Loucy (cell line): ENCODE measurements at regions not wholly inside any gene's neighbourhood (a gene's known extent, or its start where the extent isn't known, plus 50 kb on each side); places are given as distances from the start of the nearest gene placed in this dataset.

Source experiments
- H2AFZ ChIP-seq: fragments of 200-600 bp; sonication (generic); 2 replicates; pipeline ENCODE4 v1.6.0; 2016; ENCODE audit warnings: antibody characterized with exemption, mild to moderate bottlenecking, low read length, moderate library complexity
- H3F3A ChIP-seq: fragments of 200-600 bp; 2 replicates; pipeline ENCODE4 v1.6.0; 2016; ENCODE audit warnings: antibody characterized with exemption, low read depth, mild to moderate bottlenecking
- H3K27me3 ChIP-seq: fragments of 200-600 bp; sonication (generic); 2 replicates; pipeline ENCODE4 v1.6.1; 2014; ENCODE audit warnings: low read length, mild to moderate bottlenecking; ENCODE audit not compliant: insufficient read depth, poor library complexity, severe bottlenecking
- H3K36me3 ChIP-seq: fragments of 200-600 bp; sonication (generic); 2 replicates; pipeline ENCODE4 v1.6.1; 2016; ENCODE audit warnings: low read length; ENCODE audit not compliant: insufficient read depth
- H3K4me1 ChIP-seq: fragments of 200-600 bp; sonication (generic); 2 replicates; pipeline ENCODE4 v1.5.1; 2014; ENCODE audit warnings: low read length, mild to moderate bottlenecking; ENCODE audit not compliant: insufficient read depth, poor library complexity, severe bottlenecking
- H3K4me2 ChIP-seq: fragments of 200-600 bp; sonication (generic); 2 replicates; pipeline ENCODE4 v1.6.0; 2014; ENCODE audit warnings: antibody characterized with exemption, low read length, low read depth, mild to moderate bottlenecking; ENCODE audit not compliant: poor library complexity, severe bottlenecking
- H3K4me3 ChIP-seq: fragments of 200-600 bp; sonication (generic); 2 replicates; pipeline ENCODE4 v1.5.1; 2014; ENCODE audit warnings: low read length, mild to moderate bottlenecking, mixed read lengths; ENCODE audit not compliant: poor library complexity, severe bottlenecking
- H3K79me2 ChIP-seq: fragments of 200-600 bp; sonication (generic); 2 replicates; pipeline ENCODE4 v1.6.1; 2014; ENCODE audit warnings: low read length; ENCODE audit not compliant: insufficient read depth
- H3K9ac ChIP-seq: fragments of 200-600 bp; sonication (generic); 2 replicates; pipeline ENCODE4 v1.6.0; 2014; ENCODE audit warnings: mild to moderate bottlenecking, low read depth, low read length, moderate library complexity; ENCODE audit not compliant: poor library complexity, severe bottlenecking
- H3K9me2 ChIP-seq: fragments of 200-600 bp; sonication (generic); replicated peaks from 2 replicates; pipeline ENCODE4 v1.6.1; 2016; ENCODE audit warnings: low read depth, low read length, mixed read lengths
- H3K9me3 ChIP-seq: fragments of 200-600 bp; sonication (generic); 2 replicates; pipeline ENCODE4 v1.6.1; 2014; ENCODE audit warnings: mild to moderate bottlenecking, antibody characterized with exemption, low read length, low read depth; ENCODE audit not compliant: insufficient read depth
- H4K20me1 ChIP-seq: fragments of 200-600 bp; sonication (generic); 2 replicates; pipeline ENCODE4 v1.6.0; 2014; ENCODE audit warnings: antibody characterized with exemption, low read length, mild to moderate bottlenecking; ENCODE audit not compliant: insufficient read depth, poor library complexity, severe bottlenecking
- EZH2phosphoT487 ChIP-seq: fragments of 200-600 bp; IDR thresholded peaks from 2 replicates; pipeline ENCODE4 v1.6.1; 2018; ENCODE audit warnings: antibody characterized with exemption, mild to moderate bottlenecking, moderate library complexity, borderline replicate concordance
- TF ChIP-seq, protein P1 (sequence below): fragments of 200-600 bp; sonication (generic); conservative IDR thresholded peaks from 2 replicates; pipeline ENCODE4 v1.5.1; 2014; ENCODE audit warnings: mild to moderate bottlenecking, antibody characterized with exemption, low read length

DNA sequence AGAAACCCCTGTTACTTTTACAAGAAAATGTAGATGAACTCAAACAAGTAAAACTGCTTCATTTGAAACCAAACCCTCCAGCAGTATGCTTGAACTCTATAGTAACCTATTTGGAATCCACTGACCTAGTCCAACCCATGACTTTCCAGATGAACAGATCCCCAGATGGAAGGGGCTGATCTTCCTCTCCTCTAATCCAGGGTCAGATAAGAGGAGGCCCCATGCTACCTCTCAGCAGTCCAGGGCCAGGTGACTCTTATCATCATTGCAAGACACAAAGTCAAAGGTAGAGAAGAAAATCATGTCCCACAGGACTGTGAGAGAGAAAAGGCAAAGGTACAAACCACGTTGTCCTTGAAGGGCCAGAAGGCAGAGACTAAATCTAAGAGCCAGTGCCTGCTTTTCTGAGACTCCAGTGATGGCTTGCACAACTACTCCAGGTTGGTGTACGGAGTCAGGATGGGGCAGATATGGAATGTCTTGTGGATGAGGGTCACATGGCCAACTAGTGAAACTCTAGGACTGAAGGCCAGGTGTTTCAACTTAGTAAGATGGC lies 81.4 kb upstream of the MYLIP start:
- H2AFZ ChIP-seq: no peak overlapping the region
- H3K9me2 ChIP-seq: no peaks in the 10 kb centered on the region
- no peak overlapping the region for H3K9ac ChIP-seq
- no peaks in the 10 kb centered on the region for H3K9me3 ChIP-seq
- H3K4me3 ChIP-seq: no peak overlapping the region
- H4K20me1 ChIP-seq: no peaks in the 10 kb centered on the region
- no peaks in the 10 kb centered on the region for H3K79me2 ChIP-seq
- H3K36me3 ChIP-seq: no peaks in the 10 kb centered on the region
- H3K27me3 ChIP-seq: no peaks in the 10 kb centered on the region
- H3K4me1 ChIP-seq: no peaks in the 10 kb centered on the region
- no peak for TF ChIP-seq EZH2phosphoT487
- TF ChIP-seq, protein P1, sequence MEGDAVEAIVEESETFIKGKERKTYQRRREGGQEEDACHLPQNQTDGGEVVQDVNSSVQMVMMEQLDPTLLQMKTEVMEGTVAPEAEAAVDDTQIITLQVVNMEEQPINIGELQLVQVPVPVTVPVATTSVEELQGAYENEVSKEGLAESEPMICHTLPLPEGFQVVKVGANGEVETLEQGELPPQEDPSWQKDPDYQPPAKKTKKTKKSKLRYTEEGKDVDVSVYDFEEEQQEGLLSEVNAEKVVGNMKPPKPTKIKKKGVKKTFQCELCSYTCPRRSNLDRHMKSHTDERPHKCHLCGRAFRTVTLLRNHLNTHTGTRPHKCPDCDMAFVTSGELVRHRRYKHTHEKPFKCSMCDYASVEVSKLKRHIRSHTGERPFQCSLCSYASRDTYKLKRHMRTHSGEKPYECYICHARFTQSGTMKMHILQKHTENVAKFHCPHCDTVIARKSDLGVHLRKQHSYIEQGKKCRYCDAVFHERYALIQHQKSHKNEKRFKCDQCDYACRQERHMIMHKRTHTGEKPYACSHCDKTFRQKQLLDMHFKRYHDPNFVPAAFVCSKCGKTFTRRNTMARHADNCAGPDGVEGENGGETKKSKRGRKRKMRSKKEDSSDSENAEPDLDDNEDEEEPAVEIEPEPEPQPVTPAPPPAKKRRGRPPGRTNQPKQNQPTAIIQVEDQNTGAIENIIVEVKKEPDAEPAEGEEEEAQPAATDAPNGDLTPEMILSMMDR: no peak
- no peak overlapping the region for H3K4me2 ChIP-seq
- no peaks in the 10 kb centered on the region for H3F3A ChIP-seq

DNA sequence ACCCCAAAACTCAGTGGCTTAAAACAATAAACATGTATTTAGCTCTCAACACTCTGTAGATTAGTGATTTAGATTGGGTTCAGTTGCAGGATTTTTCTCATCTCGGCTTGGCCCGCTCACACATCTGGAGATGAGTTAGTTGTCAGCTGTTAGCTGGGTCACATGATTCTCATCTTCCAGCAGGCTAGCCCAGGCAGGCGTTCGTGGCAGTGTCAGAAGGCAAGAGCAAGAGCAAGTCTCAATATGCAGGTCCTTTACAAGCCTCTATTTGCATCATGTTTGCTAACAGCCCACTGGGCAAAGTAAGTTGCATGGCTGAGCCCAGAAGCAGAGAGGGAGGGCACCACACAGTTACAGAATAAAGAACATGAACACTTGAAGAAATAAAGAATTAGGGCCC lies 83.6 kb upstream of the MYLIP start:
- Histone ChIP-seq H3K9me2 (no peaks in the 10 kb centered on the region), H3K9ac (no peak overlapping the region), H3K4me1 (no peaks in the 10 kb centered on the region), H4K20me1 (no peaks in the 10 kb centered on the region), H3K4me2 (no peak overlapping the region), H3K27me3 (no peaks in the 10 kb centered on the region), H3F3A (no peaks in the 10 kb centered on the region), H3K36me3 (no peaks in the 10 kb centered on the region), H3K79me2 (no peaks in the 10 kb centered on the region), H3K4me3 (no peak overlapping the region), H2AFZ (no peak overlapping the region), H3K9me3 (no peaks in the 10 kb centered on the region)
- TF ChIP-seq EZH2phosphoT487: no peak

DNA sequence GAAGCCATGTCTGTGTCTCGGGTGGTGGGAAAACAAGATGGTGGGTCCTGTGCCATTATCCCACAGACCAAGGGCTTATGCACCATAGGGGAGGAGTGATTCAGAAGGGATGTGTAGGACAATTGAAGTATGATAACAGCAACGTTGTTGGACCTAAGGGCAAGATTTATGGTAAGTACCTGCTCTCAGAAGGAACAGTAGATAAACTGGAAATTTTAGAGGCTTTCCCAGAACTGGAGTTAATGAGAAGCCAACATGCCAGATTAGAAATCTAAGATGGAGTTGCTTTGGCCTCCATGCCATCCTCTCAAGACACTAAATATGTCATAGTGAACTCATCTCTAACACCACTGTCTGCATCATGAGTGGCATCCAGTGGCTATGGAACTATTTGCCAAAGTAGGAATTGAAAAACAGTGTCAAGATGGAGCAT lies 84.7 kb upstream of the MYLIP start:
- Histone ChIP-seq H3K4me1 (peaks cover 2% of the 10 kb centered on the region), H3F3A (no peaks in the 10 kb centered on the region), H3K9me2 (no peaks in the 10 kb centered on the region), H3K4me2 (no peak overlapping the region), H3K27me3 (no peaks in the 10 kb centered on the region), H4K20me1 (no peaks in the 10 kb centered on the region), H3K4me3 (no peak overlapping the region), H3K36me3 (no peaks in the 10 kb centered on the region), H2AFZ (no peak overlapping the region), H3K9me3 (no peaks in the 10 kb centered on the region), H3K9ac (no peak overlapping the region), H3K79me2 (no peaks in the 10 kb centered on the region)
- TF ChIP-seq, protein P1: no peak
- TF ChIP-seq EZH2phosphoT487: no peak
